ENCODE measurements at regions not wholly inside any gene's neighbourhood (a gene's known extent, or its start where the extent isn't known, plus 50 kb on each side); places are given as distances from the start of the nearest gene placed in this dataset.

- no peaks in the 10 kb centered on the region for H3K27me3 ChIP-seq
- intact Hi-C loops (cut with DNase I), result no loop called here
- WGBS, 4 donors, result 64 to 76% (median 72%) methylated on average over 9 of the region's 9 CpGs
- ATAC-seq (no peak), DNase-seq (no peak)
- peaks cover 0 to 7% (median 0%) of the 10 kb centered on the region in 12 donors for H3K9me3 ChIP-seq
- TF ChIP-seq, protein P1, sequence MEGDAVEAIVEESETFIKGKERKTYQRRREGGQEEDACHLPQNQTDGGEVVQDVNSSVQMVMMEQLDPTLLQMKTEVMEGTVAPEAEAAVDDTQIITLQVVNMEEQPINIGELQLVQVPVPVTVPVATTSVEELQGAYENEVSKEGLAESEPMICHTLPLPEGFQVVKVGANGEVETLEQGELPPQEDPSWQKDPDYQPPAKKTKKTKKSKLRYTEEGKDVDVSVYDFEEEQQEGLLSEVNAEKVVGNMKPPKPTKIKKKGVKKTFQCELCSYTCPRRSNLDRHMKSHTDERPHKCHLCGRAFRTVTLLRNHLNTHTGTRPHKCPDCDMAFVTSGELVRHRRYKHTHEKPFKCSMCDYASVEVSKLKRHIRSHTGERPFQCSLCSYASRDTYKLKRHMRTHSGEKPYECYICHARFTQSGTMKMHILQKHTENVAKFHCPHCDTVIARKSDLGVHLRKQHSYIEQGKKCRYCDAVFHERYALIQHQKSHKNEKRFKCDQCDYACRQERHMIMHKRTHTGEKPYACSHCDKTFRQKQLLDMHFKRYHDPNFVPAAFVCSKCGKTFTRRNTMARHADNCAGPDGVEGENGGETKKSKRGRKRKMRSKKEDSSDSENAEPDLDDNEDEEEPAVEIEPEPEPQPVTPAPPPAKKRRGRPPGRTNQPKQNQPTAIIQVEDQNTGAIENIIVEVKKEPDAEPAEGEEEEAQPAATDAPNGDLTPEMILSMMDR (IDR thresholded peaks at IDR 0.05), result no peak
- TF ChIP-seq POLR2A (IDR thresholded peaks at IDR 0.05), result no peak
- no peak overlapping the region for H3K4me3 ChIP-seq
- H3K4me1 ChIP-seq, result no peaks in the 10 kb centered on the region
- H3K36me3 ChIP-seq, result no peaks in the 10 kb centered on the region
- no peak overlapping the region for H3K27ac ChIP-seq
These were observed 143.1 kb upstream of the ARRDC4 start for GRCh38 chr15:97817276-97817890.

GRCh38 chr15:97836003-97836402 lies 124.5 kb upstream of the ARRDC4 start:
- ATAC-seq, result no peak
- intact Hi-C loops (cut with DNase I), result loop anchor here in 1 of 10 donors (1.0 kb wide), 1 partner anchor 52 kb away; no protein-coding TSS in a partner anchor
- H3K27ac ChIP-seq, result no peak overlapping the region
- no peaks in the 10 kb centered on the region for H3K27me3 ChIP-seq
- H3K4me3 ChIP-seq, result no peak overlapping the region
- TF ChIP-seq POLR2A (IDR thresholded peaks at IDR 0.05), result no peak
- TF ChIP-seq, protein P1 (IDR thresholded peaks at IDR 0.05), result no peak
- H3K36me3 ChIP-seq, result no peaks in the 10 kb centered on the region
- H3K4me1 ChIP-seq, result no peaks in the 10 kb centered on the region
- 72 to 79% (median 75%) methylated on average over 4 of the region's 4 CpGs for WGBS, 4 donors
- DNase-seq, result no peak
- H3K9me3 ChIP-seq, result peaks cover 0 to 13% (median 3%) of the 10 kb centered on the region in 12 donors

GRCh38 chr15:97837896-97838295 lies 122.6 kb upstream of the ARRDC4 start:
- intact Hi-C loops (cut with DNase I), result no loop called here
- TF ChIP-seq, protein P1 (IDR thresholded peaks at IDR 0.05), result no peak
- no peak for TF ChIP-seq POLR2A (IDR thresholded peaks at IDR 0.05)
- WGBS, 4 donors, result 52 to 62% (median 53%) methylated on average over 5 of the region's 5 CpGs

GRCh38 chr15:97838606-97839210 lies 121.8 kb upstream of the ARRDC4 start:
- H3K4me1 ChIP-seq, result no peaks in the 10 kb centered on the region
- no peaks in the 10 kb centered on the region for H3K36me3 ChIP-seq
- H3K4me3 ChIP-seq, result no peak overlapping the region
- H3K9me3 ChIP-seq, result peaks cover 0 to 5% (median 0%) of the 10 kb centered on the region in 12 donors
- no peak overlapping the region for H3K27ac ChIP-seq
- H3K27me3 ChIP-seq, result no peaks in the 10 kb centered on the region
- no peak for TF ChIP-seq POLR2A (IDR thresholded peaks at IDR 0.05)
- TF ChIP-seq, protein P1 (IDR thresholded peaks at IDR 0.05), result no peak
- no peak for ATAC-seq
- WGBS, 4 donors, result 85 to 89% (median 87%) methylated on average over 16 of the region's 16 CpGs
- intact Hi-C loops (cut with DNase I), result no loop called here
- no peak for DNase-seq

More at GRCh38 chr15:97837896-97838295, 122.6 kb upstream of the ARRDC4 start:
- Histone ChIP-seq H3K4me1 (no peaks in the 10 kb centered on the region), H3K4me3 (no peak overlapping the region), H3K27ac (no peak overlapping the region), H3K27me3 (no peaks in the 10 kb centered on the region), H3K36me3 (no peaks in the 10 kb centered on the region), H3K9me3 (peaks cover 0 to 11% (median 3%) of the 10 kb centered on the region in 12 donors)
- ATAC-seq (no peak), DNase-seq (no peak)

All from heart left ventricle (tissue), 16 donors.